WTC11 (cell line): ENCODE measurements at regions not wholly inside any gene's neighbourhood (a gene's known extent, or its start where the extent isn't known, plus 50 kb on each side); places are given as distances from the start of the nearest gene placed in this dataset.

ENCODE experiments used
- ATAC-seq: fragments of 200-7000 bp; cut with Tn5 transposase; 2 replicates; pipeline ENCODE4 v1.10.0; 2021; ENCODE audit warnings: mild to moderate bottlenecking, moderate library complexity
- CTCF ChIA-PET: fragments of 300-600 bp; sonication (Branson Sonifier 250); formaldehyde crosslinking; loops from one replicate; lab custom pipeline; 2021; ENCODE audit warnings: antibody characterized with exemption; lab: Charles Lee
- POLR2A ChIA-PET: fragments of 350-600 bp; sonication (Branson Sonifier 250); formaldehyde crosslinking; loops from one replicate; lab custom pipeline; 2021; ENCODE audit warnings: antibody characterized with exemption; lab: Charles Lee
- DNase-seq: peaks from one replicate; pipeline ENCODE4 v3.0.0; 2021; ENCODE audit warnings: low spot score
- H3K27ac Mint-ChIP-seq: 2 replicates; pipeline ENCODE4 v1.8.0; 2021; ENCODE audit warnings: mixed read lengths
- H3K27me3 Mint-ChIP-seq: 2 replicates; pipeline ENCODE4 v1.8.0; 2021; ENCODE audit warnings: low read depth, mild to moderate bottlenecking, moderate library complexity, mixed read lengths
- H3K36me3 Mint-ChIP-seq: 2 replicates; pipeline ENCODE4 v1.8.0; 2021; ENCODE audit warnings: mixed read lengths
- H3K4me1 Mint-ChIP-seq: 2 replicates; pipeline ENCODE4 v1.8.0; 2022; ENCODE audit warnings: mixed read lengths
- H3K4me3 Mint-ChIP-seq: 2 replicates; pipeline ENCODE4 v1.8.0; 2021; ENCODE audit warnings: mild to moderate bottlenecking, moderate library complexity, mixed read lengths
- H3K9me3 Mint-ChIP-seq: 2 replicates; pipeline ENCODE4 v1.8.0; 2021; ENCODE audit warnings: mixed read lengths
- ATF3 ChIP-seq: sonication (generic); formaldehyde crosslinking; conservative IDR thresholded peaks from 2 replicates; pipeline ENCODE4 v1.8.1; 2022; ENCODE audit warnings: mild to moderate bottlenecking, missing genetic modification reagents
- FOXP4 ChIP-seq: sonication (generic); formaldehyde crosslinking; IDR thresholded peaks from 2 replicates; pipeline ENCODE4 v1.8.0; 2022; ENCODE audit warnings: mild to moderate bottlenecking, missing genetic modification reagents
- GRHL2 ChIP-seq: fragments of 250-450 bp; sonication (Bioruptor Pico); IDR thresholded peaks from 2 replicates; pipeline ENCODE4 v1.8.0; 2022; ENCODE audit warnings: mild to moderate bottlenecking, moderate library complexity; ENCODE audit not compliant: insufficient replicate concordance, severe bottlenecking
- NFE2L1 ChIP-seq: sonication (generic); formaldehyde crosslinking; IDR thresholded peaks from 2 replicates; pipeline ENCODE4 v1.8.1; 2023; ENCODE audit warnings: missing genetic modification reagents
- NFYB ChIP-seq: sonication (generic); formaldehyde crosslinking; conservative IDR thresholded peaks from 2 replicates; pipeline ENCODE4 v1.8.0; 2022; ENCODE audit warnings: low read depth, missing genetic modification reagents
- NR2C2 ChIP-seq: sonication (generic); formaldehyde crosslinking; IDR thresholded peaks from 2 replicates; pipeline ENCODE4 v1.8.0; 2022; ENCODE audit warnings: mild to moderate bottlenecking, missing genetic modification reagents
- TEAD1 ChIP-seq: sonication (generic); formaldehyde crosslinking; IDR thresholded peaks from 2 replicates; pipeline ENCODE4 v1.8.0; 2022; ENCODE audit warnings: mild to moderate bottlenecking, missing genetic modification reagents
- TEAD4 ChIP-seq: sonication (generic); formaldehyde crosslinking; IDR thresholded peaks from 2 replicates; pipeline ENCODE4 v1.8.0; 2022; ENCODE audit warnings: mild to moderate bottlenecking, missing genetic modification reagents
- ZNF138 ChIP-seq: sonication (generic); formaldehyde crosslinking; conservative IDR thresholded peaks from 2 replicates; pipeline ENCODE4 v1.8.1; 2022; ENCODE audit warnings: mild to moderate bottlenecking, moderate library complexity, missing genetic modification reagents
- ZNF263 ChIP-seq: sonication (generic); formaldehyde crosslinking; IDR thresholded peaks from 2 replicates; pipeline ENCODE4 v1.8.1; 2022; ENCODE audit warnings: low read depth, mild to moderate bottlenecking, moderate library complexity, missing genetic modification reagents
- ZNF317 ChIP-seq: sonication (generic); formaldehyde crosslinking; IDR thresholded peaks from 2 replicates; pipeline ENCODE4 v1.8.1; 2023; ENCODE audit warnings: low read depth, mild to moderate bottlenecking, moderate library complexity, missing genetic modification reagents, borderline replicate concordance
- TF ChIP-seq, protein P1 (sequence below): sonication (generic); formaldehyde crosslinking; IDR thresholded peaks from 2 replicates; pipeline ENCODE4 v1.8.1; 2023; ENCODE audit warnings: mild to moderate bottlenecking, missing genetic modification reagents
- TF ChIP-seq, protein P2 (sequence below): sonication (generic); formaldehyde crosslinking; IDR thresholded peaks from 2 replicates; pipeline ENCODE4 v1.8.1; 2023; ENCODE audit warnings: mild to moderate bottlenecking, missing genetic modification reagents, moderate library complexity
- TF ChIP-seq, protein P3 (sequence below): sonication (generic); formaldehyde crosslinking; IDR thresholded peaks from 2 replicates; pipeline ENCODE4 v1.8.1; 2023; ENCODE audit warnings: mild to moderate bottlenecking, missing genetic modification reagents

GRCh38 chr4:116059361-116059760 lies 945.9 kb upstream of the NDST4 start:
- Mint-ChIP-seq H3K36me3 (peaks cover 20% of the 10 kb centered on the region), H3K4me3 (no peak overlapping the region), H3K9me3 (peaks cover 28% of the 10 kb centered on the region)
- no peak for ATAC-seq
- CTCF ChIA-PET = no interaction called here
- TF ChIP-seq TEAD4 = no peak
- TF ChIP-seq, all 79 proteins: peak for 0
- Mint-ChIP-seq H3K27me3 (no peaks in the 10 kb centered on the region), H3K4me1 (no peaks in the 10 kb centered on the region), H3K27ac (no peak overlapping the region)
- DNase-seq = no peak
- POLR2A ChIA-PET = no interaction called here

GRCh38 chr4:116058129-116058528 lies 944.7 kb upstream of the NDST4 start:
- POLR2A ChIA-PET = no interaction called here

DNA sequence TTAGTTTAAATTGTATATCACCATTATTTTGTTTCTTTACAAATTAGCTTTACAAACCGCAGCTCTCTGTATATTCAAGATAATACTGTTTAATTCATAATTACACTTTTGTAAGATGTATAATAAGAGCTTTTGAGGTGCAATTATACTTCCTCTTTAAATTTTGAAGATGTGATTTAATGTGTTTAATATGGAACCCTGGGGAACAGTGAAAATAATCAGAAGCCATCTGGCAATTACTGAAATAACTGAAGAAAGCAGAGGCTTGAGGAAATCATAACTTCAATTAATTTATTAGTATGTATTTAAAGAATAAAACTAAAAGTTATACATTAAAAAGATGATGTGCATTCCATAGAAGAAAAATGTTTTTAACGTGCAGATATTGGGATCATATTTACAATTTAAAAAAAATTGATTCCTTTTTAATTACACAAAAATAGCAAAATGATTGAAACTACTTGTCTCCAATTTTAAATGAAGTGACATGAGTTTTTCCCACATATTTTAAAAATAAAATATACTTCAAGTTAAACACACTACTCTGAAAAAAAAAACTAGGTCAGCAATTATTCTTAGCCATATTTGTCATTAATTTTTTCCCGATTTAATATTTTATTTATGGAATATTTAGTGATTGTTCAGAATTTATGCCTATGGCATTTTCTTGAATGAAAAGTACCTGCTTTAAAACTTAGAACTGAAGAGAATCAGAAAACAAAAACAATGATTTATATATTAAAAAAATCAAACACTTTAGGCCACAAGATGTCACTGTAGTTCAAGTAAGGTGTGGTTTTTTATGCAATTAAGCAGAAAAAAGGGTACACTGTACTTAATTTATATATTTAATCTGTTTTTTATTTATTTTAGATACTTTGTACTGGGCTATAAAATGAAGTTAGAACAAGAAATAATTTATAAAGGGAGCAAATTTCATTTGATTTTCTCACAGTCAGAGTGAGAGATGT lies 942.7 kb upstream of the NDST4 start:
- H3K27ac Mint-ChIP-seq = no peak overlapping the region
- no peak overlapping the region for H3K4me3 Mint-ChIP-seq
- TF ChIP-seq NFE2L1 (CRISPR knock-in tag) (no peak), ATF3 (CRISPR knock-in tag) (no peak), ZNF317 (CRISPR knock-in tag) (no peak)
- ChIA-PET POLR2A (interaction anchor here (0.7 kb wide), 1 partner anchor 967 kb away, joined by 6 read pairs; no protein-coding TSS in a partner anchor), CTCF (interaction anchor here (0.7 kb wide), 1 partner anchor 1481 kb away, joined by 3 read pairs; no protein-coding TSS in a partner anchor)
- no peaks in the 10 kb centered on the region for H3K4me1 Mint-ChIP-seq
- H3K9me3 Mint-ChIP-seq = peaks cover 28% of the 10 kb centered on the region
- ATAC-seq = no peak
- H3K36me3 Mint-ChIP-seq = peaks cover 20% of the 10 kb centered on the region
- DNase-seq = no peak
- no peaks in the 10 kb centered on the region for H3K27me3 Mint-ChIP-seq

More at GRCh38 chr4:116058129-116058528, 944.7 kb upstream of the NDST4 start:
- TF ChIP-seq ZNF263 = no peak
- no peak for TF ChIP-seq GRHL2 (CRISPR knock-in tag)
- no peak for TF ChIP-seq NFYB (CRISPR knock-in tag)
- TF ChIP-seq, protein P1, sequence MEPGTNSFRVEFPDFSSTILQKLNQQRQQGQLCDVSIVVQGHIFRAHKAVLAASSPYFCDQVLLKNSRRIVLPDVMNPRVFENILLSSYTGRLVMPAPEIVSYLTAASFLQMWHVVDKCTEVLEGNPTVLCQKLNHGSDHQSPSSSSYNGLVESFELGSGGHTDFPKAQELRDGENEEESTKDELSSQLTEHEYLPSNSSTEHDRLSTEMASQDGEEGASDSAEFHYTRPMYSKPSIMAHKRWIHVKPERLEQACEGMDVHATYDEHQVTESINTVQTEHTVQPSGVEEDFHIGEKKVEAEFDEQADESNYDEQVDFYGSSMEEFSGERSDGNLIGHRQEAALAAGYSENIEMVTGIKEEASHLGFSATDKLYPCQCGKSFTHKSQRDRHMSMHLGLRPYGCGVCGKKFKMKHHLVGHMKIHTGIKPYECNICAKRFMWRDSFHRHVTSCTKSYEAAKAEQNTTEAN (CRISPR knock-in tag) = no peak
- TF ChIP-seq, protein P2, sequence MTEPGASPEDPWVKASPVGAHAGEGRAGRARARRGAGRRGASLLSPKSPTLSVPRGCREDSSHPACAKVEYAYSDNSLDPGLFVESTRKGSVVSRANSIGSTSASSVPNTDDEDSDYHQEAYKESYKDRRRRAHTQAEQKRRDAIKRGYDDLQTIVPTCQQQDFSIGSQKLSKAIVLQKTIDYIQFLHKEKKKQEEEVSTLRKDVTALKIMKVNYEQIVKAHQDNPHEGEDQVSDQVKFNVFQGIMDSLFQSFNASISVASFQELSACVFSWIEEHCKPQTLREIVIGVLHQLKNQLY (CRISPR knock-in tag) = no peak
- no peak for TF ChIP-seq ZNF138
- TF ChIP-seq, protein P3, sequence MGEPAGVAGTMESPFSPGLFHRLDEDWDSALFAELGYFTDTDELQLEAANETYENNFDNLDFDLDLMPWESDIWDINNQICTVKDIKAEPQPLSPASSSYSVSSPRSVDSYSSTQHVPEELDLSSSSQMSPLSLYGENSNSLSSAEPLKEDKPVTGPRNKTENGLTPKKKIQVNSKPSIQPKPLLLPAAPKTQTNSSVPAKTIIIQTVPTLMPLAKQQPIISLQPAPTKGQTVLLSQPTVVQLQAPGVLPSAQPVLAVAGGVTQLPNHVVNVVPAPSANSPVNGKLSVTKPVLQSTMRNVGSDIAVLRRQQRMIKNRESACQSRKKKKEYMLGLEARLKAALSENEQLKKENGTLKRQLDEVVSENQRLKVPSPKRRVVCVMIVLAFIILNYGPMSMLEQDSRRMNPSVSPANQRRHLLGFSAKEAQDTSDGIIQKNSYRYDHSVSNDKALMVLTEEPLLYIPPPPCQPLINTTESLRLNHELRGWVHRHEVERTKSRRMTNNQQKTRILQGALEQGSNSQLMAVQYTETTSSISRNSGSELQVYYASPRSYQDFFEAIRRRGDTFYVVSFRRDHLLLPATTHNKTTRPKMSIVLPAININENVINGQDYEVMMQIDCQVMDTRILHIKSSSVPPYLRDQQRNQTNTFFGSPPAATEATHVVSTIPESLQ = no peak
- TF ChIP-seq NR2C2 (CRISPR knock-in tag) = no peak
- no peak for TF ChIP-seq TEAD4
- no peak for TF ChIP-seq FOXP4 (CRISPR knock-in tag)
- no peak for TF ChIP-seq TEAD1
- no peaks in the 10 kb centered on the region for H3K4me1 Mint-ChIP-seq
- no peak for DNase-seq
- H3K27me3 Mint-ChIP-seq = no peaks in the 10 kb centered on the region
- peaks cover 28% of the 10 kb centered on the region for H3K9me3 Mint-ChIP-seq
- H3K27ac Mint-ChIP-seq = no peak overlapping the region
- peaks cover 20% of the 10 kb centered on the region for H3K36me3 Mint-ChIP-seq
- ATAC-seq = no peak
- CTCF ChIA-PET = no interaction called here
- no peak overlapping the region for H3K4me3 Mint-ChIP-seq
